CD4-positive, alpha-beta T cell (primary cell): ENCODE measurements at regions not wholly inside any gene's neighbourhood (a gene's known extent, or its start where the extent isn't known, plus 50 kb on each side); places are given as distances from the start of the nearest gene placed in this dataset.

Experiments used
- ATAC-seq: fragments of 200-7000 bp; cut with Tn5 transposase; one replicate; pipeline ENCODE4 v1.10.0; 2022; ENCODE audit warnings: mild to moderate bottlenecking; ENCODE audit not compliant: poor library complexity
- CTCF ChIA-PET: fragments of 350-600 bp; sonication (Branson Sonifier 250); formaldehyde crosslinking; loops from one replicate; lab custom pipeline; 2021; ENCODE audit warnings: antibody characterized with exemption, inconsistent platforms; lab: Charles Lee
- POLR2A ChIA-PET: fragments of 350-600 bp; sonication (Branson Sonifier 250); formaldehyde crosslinking; loops from one replicate; lab custom pipeline; 2021; ENCODE audit warnings: antibody characterized with exemption, inconsistent platforms; lab: Charles Lee
- DNase-seq, 14 experiments: peaks; one replicate each; pipeline ENCODE4 v3.0.0-alpha.2; 2013 to 2020; ENCODE audit warnings: mixed read lengths in 2 of 14
- H3K27ac ChIP-seq, 2 donors: one replicate each; pipeline versions ENCODE4 v1.5.1 to v1.7.0; 2013; ENCODE audit warnings: low read length in 2 of 2, low read depth in 1 of 2, mild to moderate bottlenecking in 1 of 2
- H3K27me3 ChIP-seq, 2 experiments: 1 replicate in 1 of 2; 2 replicates in 1 of 2; pipeline versions ENCODE4 v1.6.1 to v1.7.0; 2013; ENCODE audit warnings: low read length in 2 of 2, control low read depth in 1 of 2, mild to moderate bottlenecking in 1 of 2, moderate library complexity in 1 of 2; ENCODE audit not compliant: insufficient read depth in 2 of 2, control insufficient read depth in 1 of 2
- H3K36me3 ChIP-seq: one replicate; pipeline ENCODE4 v1.6.1; 2013; ENCODE audit warnings: low read length, control low read depth; ENCODE audit not compliant: insufficient read depth
- H3K4me1 ChIP-seq: one replicate; pipeline ENCODE4 v1.6.1; 2013; ENCODE audit warnings: low read length, control low read depth; ENCODE audit not compliant: insufficient read depth
- H3K4me3 ChIP-seq: one replicate; pipeline ENCODE4 v1.5.1; 2013; ENCODE audit warnings: mild to moderate bottlenecking, low read length, moderate library complexity
- H3K9me3 ChIP-seq, 2 experiments: 1 replicate in 1 of 2; 2 replicates in 1 of 2; pipeline versions ENCODE4 v1.6.1 to v1.7.0; 2013; ENCODE audit warnings: low read length in 2 of 2, mild to moderate bottlenecking in 2 of 2, control low read depth in 1 of 2, moderate library complexity in 1 of 2; ENCODE audit not compliant: control insufficient read depth in 1 of 2, insufficient read depth in 1 of 2
- H3K27ac Mint-ChIP-seq: one replicate; pipeline ENCODE4 v1.8.0; 2020; ENCODE audit warnings: mixed read lengths
- H3K27me3 Mint-ChIP-seq: one replicate; pipeline ENCODE4 v1.8.0; 2021; ENCODE audit warnings: mixed read lengths
- H3K36me3 Mint-ChIP-seq: one replicate; pipeline ENCODE4 v1.8.0; 2021; ENCODE audit warnings: low read depth, mixed read lengths
- H3K4me1 Mint-ChIP-seq: one replicate; pipeline ENCODE4 v1.8.0; 2021; ENCODE audit warnings: low read depth, mixed read lengths
- H3K4me3 Mint-ChIP-seq: one replicate; pipeline ENCODE4 v1.8.0; 2020; ENCODE audit warnings: mild to moderate bottlenecking, mixed read lengths
- H3K9me3 Mint-ChIP-seq: one replicate; pipeline ENCODE4 v1.8.0; 2020; ENCODE audit warnings: mixed read lengths
- CTCF ChIP-seq: fragments of 200-600 bp; IDR thresholded peaks from one replicate; pipeline ENCODE4 v1.8.0; 2022; ENCODE audit warnings: antibody characterized with exemption, mild to moderate bottlenecking
- intact Hi-C, 2 experiments: fragments of 100-400 bp; cut with DNase I in 1 of 2; cut with micrococcal nuclease in 1 of 2; formaldehyde crosslinking; loops; one replicate each; pipeline versions ENCODE4 v1.15.1 to v1.9.0; 2023 to 2025; cut with DNase I, micrococcal nuclease

GRCh38 chr22:47394504-47395440 lies 632.3 kb downstream of the TBC1D22A start:
- no peaks in the 10 kb centered on the region for H3K27me3 Mint-ChIP-seq
- intact Hi-C loops: no loop called here

GRCh38 chr22:47393191-47393590 lies 630.7 kb downstream of the TBC1D22A start:
- no peak overlapping the region for H3K27ac ChIP-seq
- Mint-ChIP-seq H3K36me3 (no peaks in the 10 kb centered on the region), H3K27ac (no peak overlapping the region), H3K27me3 (no peaks in the 10 kb centered on the region), H3K4me1 (no peaks in the 10 kb centered on the region), H3K9me3 (no peaks in the 10 kb centered on the region), H3K4me3 (no peak overlapping the region)
- TF ChIP-seq CTCF: no peak
- no peak for ATAC-seq
- H3K4me1 ChIP-seq: no peaks in the 10 kb centered on the region
- intact Hi-C loops: no loop called here
- no peaks in the 10 kb centered on the region for H3K27me3 ChIP-seq
- no peaks in the 10 kb centered on the region for H3K36me3 ChIP-seq
- H3K9me3 ChIP-seq: peaks cover 0 to 11% of the 10 kb centered on the region in 2 experiments
- no peak for DNase-seq
- ChIA-PET POLR2A (no interaction called here), CTCF (no interaction called here)
- no peak overlapping the region for H3K4me3 ChIP-seq

More at GRCh38 chr22:47394504-47395440, 632.3 kb downstream of the TBC1D22A start:
- no peak for ATAC-seq
- ChIA-PET POLR2A (no interaction called here), CTCF (no interaction called here)
- TF ChIP-seq CTCF: no peak
- Histone ChIP-seq H3K4me3 (no peak overlapping the region), H3K27me3 (no peaks in the 10 kb centered on the region), H3K36me3 (no peaks in the 10 kb centered on the region), H3K4me1 (no peaks in the 10 kb centered on the region), H3K9me3 (peaks cover 0 to 16% of the 10 kb centered on the region in 2 experiments), H3K27ac (no peak overlapping the region)
- H3K27ac Mint-ChIP-seq: no peak overlapping the region
- DNase-seq: no peak
- H3K4me1 Mint-ChIP-seq: no peaks in the 10 kb centered on the region
- no peaks in the 10 kb centered on the region for H3K36me3 Mint-ChIP-seq
- H3K4me3 Mint-ChIP-seq: no peak overlapping the region
- H3K9me3 Mint-ChIP-seq: no peaks in the 10 kb centered on the region

- H3K9me3 ChIP-seq: peaks cover 0 to 11% of the 10 kb centered on the region in 2 experiments
- no peak for ATAC-seq
- Mint-ChIP-seq H3K27ac (no peak overlapping the region), H3K9me3 (no peaks in the 10 kb centered on the region), H3K27me3 (no peaks in the 10 kb centered on the region), H3K4me3 (no peak overlapping the region), H3K36me3 (no peaks in the 10 kb centered on the region), H3K4me1 (no peaks in the 10 kb centered on the region)
- intact Hi-C loops: no loop called here
- H3K4me3 ChIP-seq: no peak overlapping the region
- CTCF ChIA-PET: no interaction called here
- no peak overlapping the region for H3K27ac ChIP-seq
- H3K4me1 ChIP-seq: no peaks in the 10 kb centered on the region
- no peaks in the 10 kb centered on the region for H3K27me3 ChIP-seq
- POLR2A ChIA-PET: no interaction called here
- H3K36me3 ChIP-seq: no peaks in the 10 kb centered on the region
- no peak for TF ChIP-seq CTCF
- no peak for DNase-seq
Measured at GRCh38 chr22:47392729-47393128, 630.3 kb downstream of the TBC1D22A start.
